Endothelial cell of umbilical vein (primary cell): ENCODE measurements at regions not wholly inside any gene's neighbourhood (a gene's known extent, or its start where the extent isn't known, plus 50 kb on each side); places are given as distances from the start of the nearest gene placed in this dataset.

ENCODE experiments used
- MAX ChIP-seq: IDR thresholded peaks from 2 replicates; pipeline ENCODE4 v1.6.1; 2011; ENCODE audit not compliant: insufficient read depth, insufficient read length
- TF ChIP-seq, protein P1 (sequence below), 2 donors: IDR thresholded peaks; 1 replicate in 1 of 2; 2 replicates in 1 of 2; pipeline ENCODE4 v1.5.1; 2011; ENCODE audit warnings: low read length in 2 of 2, mild to moderate bottlenecking in 2 of 2, moderate library complexity in 2 of 2, control low read depth in 1 of 2, inconsistent platforms in 1 of 2, low read depth in 1 of 2; ENCODE audit not compliant: insufficient read depth in 1 of 2; ENCODE audit errors: extremely low read depth in 1 of 2

DNA sequence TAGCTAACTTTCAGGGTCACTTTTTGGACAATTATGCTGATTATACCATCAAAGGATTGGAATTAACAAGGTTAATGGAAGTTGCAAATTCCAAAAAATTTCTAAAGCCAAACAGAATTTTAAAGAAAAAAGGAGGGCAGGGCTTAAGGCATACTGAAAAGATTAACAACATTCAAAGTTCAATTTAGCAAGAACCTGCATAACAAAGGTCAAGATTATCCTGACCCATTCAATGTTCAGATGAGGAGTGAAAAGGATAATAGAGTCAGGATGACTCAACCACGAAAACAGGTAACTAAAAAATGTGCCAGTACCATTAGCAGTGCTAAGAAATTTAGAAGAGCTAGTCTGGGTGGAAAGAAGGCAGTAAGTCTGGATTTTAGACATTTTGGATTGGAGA lies 139.8 kb upstream of the HNMT start:
- TF ChIP-seq, protein P1, sequence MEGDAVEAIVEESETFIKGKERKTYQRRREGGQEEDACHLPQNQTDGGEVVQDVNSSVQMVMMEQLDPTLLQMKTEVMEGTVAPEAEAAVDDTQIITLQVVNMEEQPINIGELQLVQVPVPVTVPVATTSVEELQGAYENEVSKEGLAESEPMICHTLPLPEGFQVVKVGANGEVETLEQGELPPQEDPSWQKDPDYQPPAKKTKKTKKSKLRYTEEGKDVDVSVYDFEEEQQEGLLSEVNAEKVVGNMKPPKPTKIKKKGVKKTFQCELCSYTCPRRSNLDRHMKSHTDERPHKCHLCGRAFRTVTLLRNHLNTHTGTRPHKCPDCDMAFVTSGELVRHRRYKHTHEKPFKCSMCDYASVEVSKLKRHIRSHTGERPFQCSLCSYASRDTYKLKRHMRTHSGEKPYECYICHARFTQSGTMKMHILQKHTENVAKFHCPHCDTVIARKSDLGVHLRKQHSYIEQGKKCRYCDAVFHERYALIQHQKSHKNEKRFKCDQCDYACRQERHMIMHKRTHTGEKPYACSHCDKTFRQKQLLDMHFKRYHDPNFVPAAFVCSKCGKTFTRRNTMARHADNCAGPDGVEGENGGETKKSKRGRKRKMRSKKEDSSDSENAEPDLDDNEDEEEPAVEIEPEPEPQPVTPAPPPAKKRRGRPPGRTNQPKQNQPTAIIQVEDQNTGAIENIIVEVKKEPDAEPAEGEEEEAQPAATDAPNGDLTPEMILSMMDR (IDR thresholded peaks at IDR 0.05; ENCODE audit: extremely low read depth in 1 of 2, insufficient read depth in 1 of 2, low read depth in 1 of 2, low read length in 2 of 2): no peak
- TF ChIP-seq MAX: no peak
